Hepatocyte (in vitro differentiated cells): ENCODE measurements at regions not wholly inside any gene's neighbourhood (a gene's known extent, or its start where the extent isn't known, plus 50 kb on each side); places are given as distances from the start of the nearest gene placed in this dataset.
"Not testable (repeated sequence)": the region's sequence is repeated elsewhere in the genome, so short reads cannot be mapped to it uniquely, and the experiment has no call there.

ENCODE experiments used
- DNase-seq: peaks from one replicate; pipeline ENCODE4 v3.0.0-alpha.2; 2016; ENCODE audit warnings: low spot score
- H2AFZ ChIP-seq: fragments of 200-600 bp; sonication (generic); 2 replicates; pipeline ENCODE4 v1.6.0; 2016; ENCODE audit warnings: antibody characterized with exemption, mild to moderate bottlenecking
- H3K27ac ChIP-seq: fragments of 200-600 bp; sonication (generic); 2 replicates; pipeline ENCODE4 v1.5.1; 2016; ENCODE audit warnings: mild to moderate bottlenecking
- H3K27me3 ChIP-seq: fragments of 200-600 bp; sonication (generic); 2 replicates; pipeline ENCODE4 v1.6.1; 2016
- H3K36me3 ChIP-seq: fragments of 200-600 bp; sonication (generic); replicated peaks from 2 replicates; pipeline ENCODE4 v1.5.1; 2016; ENCODE audit warnings: low read depth; ENCODE audit not compliant: insufficient read depth
- H3K4me1 ChIP-seq: fragments of 200-600 bp; sonication (generic); 2 replicates; pipeline ENCODE4 v1.5.1; 2016; ENCODE audit warnings: mild to moderate bottlenecking, moderate library complexity; ENCODE audit not compliant: insufficient read depth
- H3K4me2 ChIP-seq: fragments of 200-600 bp; sonication (generic); 2 replicates; pipeline ENCODE4 v1.6.0; 2016
- H3K4me3 ChIP-seq: fragments of 200-600 bp; sonication (generic); 2 replicates; pipeline ENCODE4 v1.5.1; 2016; ENCODE audit warnings: mild to moderate bottlenecking
- H3K79me2 ChIP-seq: fragments of 200-600 bp; sonication (generic); 2 replicates; pipeline ENCODE4 v1.6.0; 2017; ENCODE audit warnings: mild to moderate bottlenecking
- H3K9me2 ChIP-seq: fragments of 200-600 bp; sonication (generic); replicated peaks from 2 replicates; pipeline ENCODE4 v1.6.0; 2017; ENCODE audit warnings: mild to moderate bottlenecking; ENCODE audit not compliant: insufficient read depth
- H3K9me3 ChIP-seq: fragments of 200-600 bp; sonication (generic); 2 replicates; pipeline ENCODE4 v1.5.1; 2016; ENCODE audit warnings: low read depth, mild to moderate bottlenecking
- H4K20me1 ChIP-seq: fragments of 200-600 bp; sonication (generic); 2 replicates; pipeline ENCODE4 v1.6.0; 2016; ENCODE audit warnings: mild to moderate bottlenecking; ENCODE audit not compliant: insufficient read depth, poor library complexity, severe bottlenecking
- CTCF ChIP-seq: fragments of 200-600 bp; sonication (generic); IDR thresholded peaks from 2 replicates; pipeline ENCODE4 v1.5.1; 2016; ENCODE audit warnings: antibody characterized with exemption, mild to moderate bottlenecking; ENCODE audit not compliant: poor library complexity
- EZH2 ChIP-seq: fragments of 200-600 bp; sonication (generic); IDR thresholded peaks from 2 replicates; pipeline ENCODE4 v1.6.1; 2016; ENCODE audit warnings: antibody characterized with exemption, mild to moderate bottlenecking, borderline replicate concordance
- EZH2phosphoT487 ChIP-seq: fragments of 200-600 bp; sonication (generic); IDR thresholded peaks from one replicate; pipeline ENCODE4 v1.6.1; 2018; ENCODE audit warnings: antibody characterized with exemption, mild to moderate bottlenecking, low read depth, moderate library complexity; ENCODE audit not compliant: unreplicated experiment, severe bottlenecking
- WGBS: methylation state at CpG from one replicate; pipeline ENCODE4 v1.1.6; 2016; ENCODE audit warnings: low lambda C conversion rate; ENCODE audit errors: missing lambda C conversion rate; 5-methylcytosine and 5-hydroxymethylcytosine counted together

GRCh38 chr5:38695021-38695958 is 138.8 kb upstream of the LIFR start:
- H2AFZ ChIP-seq: no peak overlapping the region
- no peaks in the 10 kb centered on the region for H3K36me3 ChIP-seq
- H3K9me2 ChIP-seq: no peaks in the 10 kb centered on the region
- H3K4me2 ChIP-seq: no peak overlapping the region
- DNase-seq: no peak
- no peaks in the 10 kb centered on the region for H3K79me2 ChIP-seq
- H3K9me3 ChIP-seq: no peaks in the 10 kb centered on the region
- no peak overlapping the region for H3K4me3 ChIP-seq
- peak overlapping the region; percentile 22 for H3K27ac ChIP-seq
- H3K4me1 ChIP-seq: peaks cover 11% of the 10 kb centered on the region
- no peaks in the 10 kb centered on the region for H4K20me1 ChIP-seq
- TF ChIP-seq EZH2: no peak
- TF ChIP-seq EZH2phosphoT487: no peak
- no peak for TF ChIP-seq CTCF
- H3K27me3 ChIP-seq: peaks cover 39% of the 10 kb centered on the region
- WGBS: 33% methylated on average over 9 of the region's 9 CpGs

DNA sequence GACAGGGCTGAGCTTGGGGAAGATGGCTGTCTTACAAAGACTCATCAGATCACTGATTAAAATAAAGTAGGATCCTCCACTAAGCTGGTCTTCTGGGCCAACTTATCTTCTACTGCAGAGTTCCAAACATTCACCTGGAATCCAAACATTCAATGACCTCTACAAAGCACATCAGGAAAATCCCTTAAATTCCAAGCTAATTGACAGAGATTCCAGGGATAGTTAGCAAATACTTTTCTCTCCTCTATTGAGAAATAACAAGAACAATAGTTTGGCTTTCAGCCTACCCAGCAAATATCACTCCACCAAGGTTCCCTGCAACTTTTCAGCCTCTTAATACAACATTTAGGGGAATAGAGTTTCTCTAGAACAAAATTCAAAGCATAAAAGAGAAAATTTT is 140.6 kb upstream of the LIFR start:
- Histone ChIP-seq H3K79me2 (no peaks in the 10 kb centered on the region), H3K4me3 (no peak overlapping the region), H3K4me1 (peaks cover 11% of the 10 kb centered on the region), H3K27me3 (peaks cover 45% of the 10 kb centered on the region), H2AFZ (no peak overlapping the region), H3K36me3 (no peaks in the 10 kb centered on the region), H3K9me2 (no peaks in the 10 kb centered on the region), H3K27ac (no peak overlapping the region), H3K9me3 (no peaks in the 10 kb centered on the region), H3K4me2 (no peak overlapping the region), H4K20me1 (no peaks in the 10 kb centered on the region)
- TF ChIP-seq EZH2phosphoT487 (no peak), EZH2 (no peak), CTCF (no peak)
- DNase-seq: no peak

DNA sequence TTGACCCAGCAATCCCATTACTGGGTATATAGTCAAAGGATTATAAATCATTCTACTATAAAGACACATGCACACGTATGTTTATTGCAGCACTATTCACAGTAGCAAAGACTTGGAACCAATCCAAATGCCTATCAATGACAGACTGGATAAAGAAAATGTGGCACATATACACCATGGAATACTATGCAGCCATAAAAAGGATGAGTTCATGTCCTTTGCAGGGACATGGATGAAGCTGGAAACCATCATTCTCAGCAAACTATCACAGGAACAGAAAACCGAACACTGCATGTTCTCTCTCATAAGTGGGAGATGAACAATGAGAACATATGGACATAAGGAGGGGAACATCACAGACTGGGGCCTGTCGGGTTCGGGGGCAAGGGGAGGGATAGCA is 140.3 kb upstream of the OSMR start:
- peaks cover 30% of the 10 kb centered on the region for H3K27me3 ChIP-seq
- not testable (repeated sequence) for H3K79me2 ChIP-seq, H3K4me1 ChIP-seq, H3K9me3 ChIP-seq, H3K4me3 ChIP-seq, H4K20me1 ChIP-seq, H3K27ac ChIP-seq, H3K36me3 ChIP-seq, H3K9me2 ChIP-seq, H2AFZ ChIP-seq, DNase-seq, H3K4me2 ChIP-seq
- 91% methylated on average over 4 of the region's 4 CpGs for WGBS

DNA sequence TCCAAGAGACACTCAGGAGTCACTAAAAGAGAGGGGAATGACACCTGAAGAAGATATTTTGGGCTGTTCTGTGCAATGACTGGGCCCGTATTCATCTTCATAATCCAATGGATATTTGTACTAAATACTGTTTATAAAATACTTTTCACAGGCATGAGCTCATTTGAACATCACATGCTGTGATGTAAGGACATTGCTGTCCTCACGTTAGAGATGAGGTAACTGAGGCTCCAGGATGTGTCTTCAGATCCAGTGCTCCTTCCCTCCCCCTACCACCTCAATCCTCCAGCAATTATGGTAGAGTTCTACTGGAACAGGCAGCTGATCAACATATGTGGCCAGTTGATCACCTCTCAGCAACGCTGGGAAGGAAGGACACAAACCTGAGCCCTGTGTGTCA is 139.4 kb upstream of the OSMR start:
- H4K20me1 ChIP-seq: no peaks in the 10 kb centered on the region

More for the DNA sequence above, 139.4 kb upstream of the OSMR start:
- H3K9me2 ChIP-seq: no peaks in the 10 kb centered on the region
- no peaks in the 10 kb centered on the region for H3K36me3 ChIP-seq
- peaks cover 29% of the 10 kb centered on the region for H3K27me3 ChIP-seq
- H2AFZ ChIP-seq: no peak overlapping the region
- 79% methylated on average over 3 of the region's 3 CpGs for WGBS
- H3K79me2 ChIP-seq: no peaks in the 10 kb centered on the region
- no peaks in the 10 kb centered on the region for H3K9me3 ChIP-seq
- no peak overlapping the region for H3K4me2 ChIP-seq
- H3K27ac ChIP-seq: peak overlapping the region; percentile 32
- TF ChIP-seq EZH2 (no peak), CTCF (no peak), EZH2phosphoT487 (no peak)
- no peak overlapping the region for H3K4me3 ChIP-seq
- no peak for DNase-seq
- H3K4me1 ChIP-seq: peaks cover 10% of the 10 kb centered on the region
